WTC11 (cell line): ENCODE measurements at regions not wholly inside any gene's neighbourhood (a gene's known extent, or its start where the extent isn't known, plus 50 kb on each side); places are given as distances from the start of the nearest gene placed in this dataset.

ENCODE experiments used
- ATAC-seq: fragments of 200-7000 bp; cut with Tn5 transposase; 2 replicates; pipeline ENCODE4 v1.10.0; 2021; ENCODE audit warnings: mild to moderate bottlenecking, moderate library complexity
- CTCF ChIA-PET: fragments of 300-600 bp; sonication (Branson Sonifier 250); formaldehyde crosslinking; loops from one replicate; lab custom pipeline; 2021; ENCODE audit warnings: antibody characterized with exemption; lab: Charles Lee
- POLR2A ChIA-PET: fragments of 350-600 bp; sonication (Branson Sonifier 250); formaldehyde crosslinking; loops from one replicate; lab custom pipeline; 2021; ENCODE audit warnings: antibody characterized with exemption; lab: Charles Lee
- DNase-seq: peaks from one replicate; pipeline ENCODE4 v3.0.0; 2021; ENCODE audit warnings: low spot score
- H3K27ac Mint-ChIP-seq: 2 replicates; pipeline ENCODE4 v1.8.0; 2021; ENCODE audit warnings: mixed read lengths
- H3K27me3 Mint-ChIP-seq: 2 replicates; pipeline ENCODE4 v1.8.0; 2021; ENCODE audit warnings: low read depth, mild to moderate bottlenecking, moderate library complexity, mixed read lengths
- H3K36me3 Mint-ChIP-seq: 2 replicates; pipeline ENCODE4 v1.8.0; 2021; ENCODE audit warnings: mixed read lengths
- H3K4me1 Mint-ChIP-seq: 2 replicates; pipeline ENCODE4 v1.8.0; 2022; ENCODE audit warnings: mixed read lengths
- H3K4me3 Mint-ChIP-seq: 2 replicates; pipeline ENCODE4 v1.8.0; 2021; ENCODE audit warnings: mild to moderate bottlenecking, moderate library complexity, mixed read lengths
- H3K9me3 Mint-ChIP-seq: 2 replicates; pipeline ENCODE4 v1.8.0; 2021; ENCODE audit warnings: mixed read lengths
- CREB1 ChIP-seq: sonication (generic); formaldehyde crosslinking; IDR thresholded peaks from 2 replicates; pipeline ENCODE4 v1.8.0; 2023; ENCODE audit warnings: mild to moderate bottlenecking, missing genetic modification reagents
- ESRRA ChIP-seq: sonication (generic); formaldehyde crosslinking; IDR thresholded peaks from 2 replicates; pipeline ENCODE4 v1.8.1; 2022; ENCODE audit warnings: mild to moderate bottlenecking, missing genetic modification reagents, borderline replicate concordance
- GRHL2 ChIP-seq: fragments of 250-450 bp; sonication (Bioruptor Pico); IDR thresholded peaks from 2 replicates; pipeline ENCODE4 v1.8.0; 2022; ENCODE audit warnings: mild to moderate bottlenecking, moderate library complexity; ENCODE audit not compliant: insufficient replicate concordance, severe bottlenecking
- IRF2 ChIP-seq: sonication (generic); formaldehyde crosslinking; IDR thresholded peaks from 2 replicates; pipeline ENCODE4 v1.8.0; 2022; ENCODE audit warnings: low read depth, missing genetic modification reagents, borderline replicate concordance
- KAT7 ChIP-seq: sonication (generic); formaldehyde crosslinking; IDR thresholded peaks from 2 replicates; pipeline ENCODE4 v1.8.1; 2023; ENCODE audit warnings: missing genetic modification reagents, mild to moderate bottlenecking, borderline replicate concordance
- PRRX2 ChIP-seq: fragments of 250-450 bp; sonication (Bioruptor Pico); IDR thresholded peaks from 2 replicates; pipeline ENCODE4 v1.8.0; 2021; ENCODE audit warnings: mild to moderate bottlenecking
- TF ChIP-seq, protein P1 (sequence below): sonication (generic); formaldehyde crosslinking; IDR thresholded peaks from 2 replicates; pipeline ENCODE4 v1.8.1; 2023; ENCODE audit warnings: mild to moderate bottlenecking, moderate library complexity, missing genetic modification reagents
- TF ChIP-seq, protein P2 (sequence below): sonication (generic); formaldehyde crosslinking; conservative IDR thresholded peaks from 2 replicates; pipeline ENCODE4 v1.8.1; 2023; ENCODE audit warnings: mild to moderate bottlenecking, low read depth, missing genetic modification reagents, moderate library complexity
- TF ChIP-seq, protein P3 (sequence below): sonication (generic); formaldehyde crosslinking; IDR thresholded peaks from 2 replicates; pipeline ENCODE4 v1.8.1; 2022; ENCODE audit warnings: low read depth, missing genetic modification reagents, borderline replicate concordance
- TF ChIP-seq, protein P4 (sequence below): fragments of 250-450 bp; sonication (Bioruptor Pico); IDR thresholded peaks from 2 replicates; pipeline ENCODE4 v1.9.0; 2021; ENCODE audit warnings: moderate library complexity, mild to moderate bottlenecking, inconsistent platforms, borderline replicate concordance
- TF ChIP-seq, protein P5 (sequence below): fragments of 250-450 bp; sonication (Bioruptor Pico); conservative IDR thresholded peaks from 2 replicates; pipeline ENCODE4 v1.9.0; 2021; ENCODE audit warnings: mild to moderate bottlenecking
- TF ChIP-seq, protein P6 (sequence below): sonication (generic); formaldehyde crosslinking; IDR thresholded peaks from 2 replicates; pipeline ENCODE4 v1.8.0; 2022; ENCODE audit warnings: mild to moderate bottlenecking, missing genetic modification reagents

DNA sequence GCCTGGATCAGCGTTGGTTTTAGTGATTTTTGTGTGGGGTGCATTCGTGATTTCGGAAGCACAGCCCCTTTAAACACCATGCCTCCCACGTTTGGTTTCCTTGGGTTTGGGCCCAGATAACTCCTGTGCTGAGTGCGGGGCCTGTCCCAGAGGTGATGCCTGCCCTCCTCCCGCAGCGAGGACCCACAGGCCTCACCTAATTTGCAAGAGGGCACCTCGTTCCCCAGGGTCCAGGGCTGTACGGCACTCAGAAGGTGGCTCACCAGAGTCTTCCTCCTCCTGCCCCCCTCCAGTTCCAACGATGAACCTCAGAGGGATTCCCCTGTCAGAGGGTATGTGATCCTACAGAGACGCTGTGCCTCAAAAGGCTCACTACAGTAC lies 54.3 kb upstream of the SOX1 start:
- H3K4me3 Mint-ChIP-seq = no peak overlapping the region
- H3K27ac Mint-ChIP-seq = no peak overlapping the region
- no peaks in the 10 kb centered on the region for H3K4me1 Mint-ChIP-seq
- ATAC-seq (no peak), DNase-seq (no peak)
- TF ChIP-seq, protein P1, sequence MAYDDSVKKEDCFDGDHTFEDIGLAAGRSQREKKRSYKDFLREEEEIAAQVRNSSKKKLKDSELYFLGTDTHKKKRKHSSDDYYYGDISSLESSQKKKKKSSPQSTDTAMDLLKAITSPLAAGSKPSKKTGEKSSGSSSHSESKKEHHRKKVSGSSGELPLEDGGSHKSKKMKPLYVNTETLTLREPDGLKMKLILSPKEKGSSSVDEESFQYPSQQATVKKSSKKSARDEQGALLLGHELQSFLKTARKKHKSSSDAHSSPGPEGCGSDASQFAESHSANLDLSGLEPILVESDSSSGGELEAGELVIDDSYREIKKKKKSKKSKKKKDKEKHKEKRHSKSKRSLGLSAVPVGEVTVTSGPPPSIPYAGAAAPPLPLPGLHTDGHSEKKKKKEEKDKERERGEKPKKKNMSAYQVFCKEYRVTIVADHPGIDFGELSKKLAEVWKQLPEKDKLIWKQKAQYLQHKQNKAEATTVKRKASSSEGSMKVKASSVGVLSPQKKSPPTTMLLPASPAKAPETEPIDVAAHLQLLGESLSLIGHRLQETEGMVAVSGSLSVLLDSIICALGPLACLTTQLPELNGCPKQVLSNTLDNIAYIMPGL = no peak
- TF ChIP-seq IRF2 (CRISPR knock-in tag) = no peak
- TF ChIP-seq, protein P2, sequence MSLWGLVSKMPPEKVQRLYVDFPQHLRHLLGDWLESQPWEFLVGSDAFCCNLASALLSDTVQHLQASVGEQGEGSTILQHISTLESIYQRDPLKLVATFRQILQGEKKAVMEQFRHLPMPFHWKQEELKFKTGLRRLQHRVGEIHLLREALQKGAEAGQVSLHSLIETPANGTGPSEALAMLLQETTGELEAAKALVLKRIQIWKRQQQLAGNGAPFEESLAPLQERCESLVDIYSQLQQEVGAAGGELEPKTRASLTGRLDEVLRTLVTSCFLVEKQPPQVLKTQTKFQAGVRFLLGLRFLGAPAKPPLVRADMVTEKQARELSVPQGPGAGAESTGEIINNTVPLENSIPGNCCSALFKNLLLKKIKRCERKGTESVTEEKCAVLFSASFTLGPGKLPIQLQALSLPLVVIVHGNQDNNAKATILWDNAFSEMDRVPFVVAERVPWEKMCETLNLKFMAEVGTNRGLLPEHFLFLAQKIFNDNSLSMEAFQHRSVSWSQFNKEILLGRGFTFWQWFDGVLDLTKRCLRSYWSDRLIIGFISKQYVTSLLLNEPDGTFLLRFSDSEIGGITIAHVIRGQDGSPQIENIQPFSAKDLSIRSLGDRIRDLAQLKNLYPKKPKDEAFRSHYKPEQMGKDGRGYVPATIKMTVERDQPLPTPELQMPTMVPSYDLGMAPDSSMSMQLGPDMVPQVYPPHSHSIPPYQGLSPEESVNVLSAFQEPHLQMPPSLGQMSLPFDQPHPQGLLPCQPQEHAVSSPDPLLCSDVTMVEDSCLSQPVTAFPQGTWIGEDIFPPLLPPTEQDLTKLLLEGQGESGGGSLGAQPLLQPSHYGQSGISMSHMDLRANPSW (CRISPR knock-in tag) = no peak
- no peak for TF ChIP-seq GRHL2 (CRISPR knock-in tag)
- TF ChIP-seq, protein P3, sequence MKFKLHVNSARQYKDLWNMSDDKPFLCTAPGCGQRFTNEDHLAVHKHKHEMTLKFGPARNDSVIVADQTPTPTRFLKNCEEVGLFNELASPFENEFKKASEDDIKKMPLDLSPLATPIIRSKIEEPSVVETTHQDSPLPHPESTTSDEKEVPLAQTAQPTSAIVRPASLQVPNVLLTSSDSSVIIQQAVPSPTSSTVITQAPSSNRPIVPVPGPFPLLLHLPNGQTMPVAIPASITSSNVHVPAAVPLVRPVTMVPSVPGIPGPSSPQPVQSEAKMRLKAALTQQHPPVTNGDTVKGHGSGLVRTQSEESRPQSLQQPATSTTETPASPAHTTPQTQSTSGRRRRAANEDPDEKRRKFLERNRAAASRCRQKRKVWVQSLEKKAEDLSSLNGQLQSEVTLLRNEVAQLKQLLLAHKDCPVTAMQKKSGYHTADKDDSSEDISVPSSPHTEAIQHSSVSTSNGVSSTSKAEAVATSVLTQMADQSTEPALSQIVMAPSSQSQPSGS = no peak
- TF ChIP-seq, protein P4, sequence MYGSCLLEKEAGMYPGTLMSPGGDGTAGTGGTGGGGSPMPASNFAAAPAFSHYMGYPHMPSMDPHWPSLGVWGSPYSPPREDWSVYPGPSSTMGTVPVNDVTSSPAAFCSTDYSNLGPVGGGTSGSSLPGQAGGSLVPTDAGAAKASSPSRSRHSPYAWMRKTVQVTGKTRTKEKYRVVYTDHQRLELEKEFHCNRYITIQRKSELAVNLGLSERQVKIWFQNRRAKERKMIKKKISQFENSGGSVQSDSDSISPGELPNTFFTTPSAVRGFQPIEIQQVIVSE (CRISPR knock-in tag) = no peak
- TF ChIP-seq PRRX2 (CRISPR knock-in tag) = no peak
- TF ChIP-seq, protein P5, sequence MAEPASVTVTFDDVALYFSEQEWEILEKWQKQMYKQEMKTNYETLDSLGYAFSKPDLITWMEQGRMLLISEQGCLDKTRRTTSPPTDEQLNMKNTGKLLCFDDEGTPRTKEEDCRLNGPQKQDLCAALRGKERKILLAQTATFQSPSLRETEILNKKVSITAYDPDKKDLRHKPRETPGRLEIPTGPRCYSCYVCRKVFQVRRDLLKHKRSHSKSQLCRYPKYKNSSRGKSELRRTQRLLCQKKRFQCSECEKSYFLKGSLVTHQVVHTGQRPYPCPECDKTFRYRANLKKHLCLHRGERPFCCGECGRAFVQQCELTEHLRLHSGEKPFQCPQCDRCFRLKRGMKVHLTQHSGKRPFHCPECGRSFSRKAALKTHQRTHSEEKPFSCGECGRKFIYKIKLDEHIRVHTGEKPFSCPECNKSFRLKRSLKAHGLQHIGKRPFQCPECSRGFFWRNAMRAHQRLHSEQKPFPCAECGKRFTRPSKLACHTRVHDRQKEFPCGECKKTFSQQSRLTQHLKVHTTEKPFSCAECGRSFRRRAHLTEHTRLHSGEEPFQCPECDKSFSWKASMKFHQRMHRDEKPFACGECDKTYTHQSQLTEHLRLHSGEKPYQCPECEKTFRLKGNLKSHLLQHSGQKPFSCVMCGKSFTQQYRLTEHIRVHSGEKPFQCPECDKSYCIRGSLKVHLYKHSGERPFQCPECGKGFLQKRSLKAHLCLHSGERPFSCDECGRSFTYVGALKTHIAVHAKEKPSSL (CRISPR knock-in tag) = no peak
- TF ChIP-seq, protein P6, sequence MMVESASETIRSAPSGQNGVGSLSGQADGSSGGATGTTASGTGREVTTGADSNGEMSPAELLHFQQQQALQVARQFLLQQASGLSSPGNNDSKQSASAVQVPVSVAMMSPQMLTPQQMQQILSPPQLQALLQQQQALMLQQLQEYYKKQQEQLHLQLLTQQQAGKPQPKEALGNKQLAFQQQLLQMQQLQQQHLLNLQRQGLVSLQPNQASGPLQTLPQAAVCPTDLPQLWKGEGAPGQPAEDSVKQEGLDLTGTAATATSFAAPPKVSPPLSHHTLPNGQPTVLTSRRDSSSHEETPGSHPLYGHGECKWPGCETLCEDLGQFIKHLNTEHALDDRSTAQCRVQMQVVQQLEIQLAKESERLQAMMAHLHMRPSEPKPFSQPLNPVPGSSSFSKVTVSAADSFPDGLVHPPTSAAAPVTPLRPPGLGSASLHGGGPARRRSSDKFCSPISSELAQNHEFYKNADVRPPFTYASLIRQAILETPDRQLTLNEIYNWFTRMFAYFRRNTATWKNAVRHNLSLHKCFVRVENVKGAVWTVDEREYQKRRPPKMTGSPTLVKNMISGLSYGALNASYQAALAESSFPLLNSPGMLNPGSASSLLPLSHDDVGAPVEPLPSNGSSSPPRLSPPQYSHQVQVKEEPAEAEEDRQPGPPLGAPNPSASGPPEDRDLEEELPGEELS (CRISPR knock-in tag) = no peak
- POLR2A ChIA-PET = no interaction called here
- peaks cover 3% of the 10 kb centered on the region; the same call in 1 of the 2 replicates for H3K36me3 Mint-ChIP-seq
- H3K9me3 Mint-ChIP-seq = peaks cover 8% of the 10 kb centered on the region
- peaks cover 17% of the 10 kb centered on the region for H3K27me3 Mint-ChIP-seq
- CTCF ChIA-PET = no interaction called here

DNA sequence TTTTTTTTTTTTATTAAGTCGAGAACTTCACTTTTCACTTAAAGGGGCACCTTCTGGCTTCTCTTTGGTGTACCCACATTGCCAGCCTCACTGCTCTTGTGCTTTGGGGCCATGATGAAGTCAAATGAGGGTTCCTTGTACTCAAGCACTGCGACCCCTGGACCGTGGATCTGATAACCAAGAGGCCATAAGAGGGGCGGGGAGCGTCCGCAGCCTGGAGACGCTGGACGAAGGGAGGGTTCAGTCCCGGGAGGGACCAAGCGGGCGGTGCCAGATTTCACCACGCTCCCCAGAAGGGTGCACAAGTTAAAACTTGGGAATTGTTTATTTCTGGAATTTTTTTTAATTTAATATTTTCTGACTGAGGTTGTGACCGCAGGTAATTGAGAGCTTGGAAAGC lies 53.3 kb upstream of the SOX1 start:
- peaks cover 12% of the 10 kb centered on the region for H3K27me3 Mint-ChIP-seq
- TF ChIP-seq KAT7 (no peak), CREB1 (CRISPR knock-in tag) (no peak), PRRX2 (CRISPR knock-in tag) (no peak), ESRRA (CRISPR knock-in tag) (no peak)
- TF ChIP-seq, all 79 proteins: peak for 0
- CTCF ChIA-PET = interaction anchor here (1.0 kb wide), 1 partner anchor 509 kb away, joined by 3 read pairs; no protein-coding TSS in a partner anchor

More for the DNA sequence above, 53.3 kb upstream of the SOX1 start:
- Mint-ChIP-seq H3K36me3 (peaks cover 3% of the 10 kb centered on the region; the same call in 1 of the 2 replicates), H3K9me3 (peaks cover 8% of the 10 kb centered on the region), H3K27ac (no peak overlapping the region), H3K4me3 (no peak overlapping the region), H3K4me1 (no peaks in the 10 kb centered on the region)
- ATAC-seq = no peak
- no peak for DNase-seq
- POLR2A ChIA-PET = no interaction called here
